ENCODE measurements at regions not wholly inside any gene's neighbourhood (a gene's known extent, or its start where the extent isn't known, plus 50 kb on each side); places are given as distances from the start of the nearest gene placed in this dataset.

GRCh38 chr6:60695232-60695631 is 1590.8 kb downstream of the KHDRBS2 start:
- no peaks in the 10 kb centered on the region for H3K27me3 Mint-ChIP-seq (ENCODE audit: unreplicated experiment)
- no peaks in the 10 kb centered on the region for H3K36me3 Mint-ChIP-seq (ENCODE audit: unreplicated experiment)
- no peak overlapping the region for H3K4me3 Mint-ChIP-seq (ENCODE audit: unreplicated experiment)
- no peaks in the 10 kb centered on the region for H3K9me3 Mint-ChIP-seq (ENCODE audit: unreplicated experiment)
- H3K27ac Mint-ChIP-seq (ENCODE audit: unreplicated experiment): no peak overlapping the region
- H3K4me1 Mint-ChIP-seq (ENCODE audit: low read depth, unreplicated experiment): no peaks in the 10 kb centered on the region
- no peak for DNase-seq
- TF ChIP-seq CTCF (IDR thresholded peaks at IDR 0.05; ENCODE audit: partially characterized antibody, unreplicated experiment): no peak

GRCh38 chr6:60687085-60687484 is 1598.9 kb downstream of the KHDRBS2 start:
- DNase-seq: no peak
- no peaks in the 10 kb centered on the region for H3K27me3 Mint-ChIP-seq (ENCODE audit: unreplicated experiment)
- H3K27ac Mint-ChIP-seq (ENCODE audit: unreplicated experiment): no peak overlapping the region
- no peak overlapping the region for H3K4me3 Mint-ChIP-seq (ENCODE audit: unreplicated experiment)
- no peaks in the 10 kb centered on the region for H3K4me1 Mint-ChIP-seq (ENCODE audit: low read depth, unreplicated experiment)
- no peaks in the 10 kb centered on the region for H3K36me3 Mint-ChIP-seq (ENCODE audit: unreplicated experiment)
- no peaks in the 10 kb centered on the region for H3K9me3 Mint-ChIP-seq (ENCODE audit: unreplicated experiment)
- TF ChIP-seq CTCF (IDR thresholded peaks at IDR 0.05; ENCODE audit: partially characterized antibody, unreplicated experiment): no peak

- no peak for TF ChIP-seq CTCF (IDR thresholded peaks at IDR 0.05; ENCODE audit: partially characterized antibody, unreplicated experiment)
- Mint-ChIP-seq H3K36me3 (ENCODE audit: unreplicated experiment) (no peaks in the 10 kb centered on the region), H3K4me1 (ENCODE audit: low read depth, unreplicated experiment) (no peaks in the 10 kb centered on the region), H3K27ac (ENCODE audit: unreplicated experiment) (no peak overlapping the region), H3K4me3 (ENCODE audit: unreplicated experiment) (no peak overlapping the region), H3K27me3 (ENCODE audit: unreplicated experiment) (no peaks in the 10 kb centered on the region), H3K9me3 (ENCODE audit: unreplicated experiment) (peaks cover 3% of the 10 kb centered on the region)
- no peak for DNase-seq
Observed at GRCh38 chr6:60681806-60682205, 1604.2 kb downstream of the KHDRBS2 start.

GRCh38 chr6:60679175-60679574 is 1606.8 kb downstream of the KHDRBS2 start:
- H3K27me3 Mint-ChIP-seq (ENCODE audit: unreplicated experiment): no peaks in the 10 kb centered on the region
- H3K4me3 Mint-ChIP-seq (ENCODE audit: unreplicated experiment): no peak overlapping the region
- H3K9me3 Mint-ChIP-seq (ENCODE audit: unreplicated experiment): peaks cover 3% of the 10 kb centered on the region
- peaks cover 3% of the 10 kb centered on the region for H3K36me3 Mint-ChIP-seq (ENCODE audit: unreplicated experiment)
- no peak overlapping the region for H3K27ac Mint-ChIP-seq (ENCODE audit: unreplicated experiment)
- H3K4me1 Mint-ChIP-seq (ENCODE audit: low read depth, unreplicated experiment): no peaks in the 10 kb centered on the region
- TF ChIP-seq CTCF (IDR thresholded peaks at IDR 0.05; ENCODE audit: partially characterized antibody, unreplicated experiment): no peak
- no peak for DNase-seq

GRCh38 chr6:60671369-60671768 is 1614.7 kb downstream of the KHDRBS2 start:
- Mint-ChIP-seq H3K9me3 (ENCODE audit: unreplicated experiment) (no peaks in the 10 kb centered on the region), H3K4me1 (ENCODE audit: low read depth, unreplicated experiment) (no peaks in the 10 kb centered on the region), H3K27ac (ENCODE audit: unreplicated experiment) (no peak overlapping the region), H3K27me3 (ENCODE audit: unreplicated experiment) (no peaks in the 10 kb centered on the region), H3K36me3 (ENCODE audit: unreplicated experiment) (peaks cover 3% of the 10 kb centered on the region), H3K4me3 (ENCODE audit: unreplicated experiment) (no peak overlapping the region)
- no peak for DNase-seq
- no peak for TF ChIP-seq CTCF (IDR thresholded peaks at IDR 0.05; ENCODE audit: partially characterized antibody, unreplicated experiment)
